HCT116 (cell line): ENCODE measurements at regions not wholly inside any gene's neighbourhood (a gene's known extent, or its start where the extent isn't known, plus 50 kb on each side); places are given as distances from the start of the nearest gene placed in this dataset.

Experiments
- ATAC-seq: fragments of 200-7000 bp; cut with Tn5 transposase; 2 replicates; pipeline ENCODE4 v1.9.1; 2020; ENCODE audit warnings: mild to moderate bottlenecking, moderate library complexity
- BruUV-seq: library from RNA; stranded (reverse); fragments of 400-500 nt; replicated peaks from 2 replicates; lab custom pipeline; 2021; lab: Mats Ljungman, UMichigan
- CTCF ChIA-PET: fragments of 300-600 bp; sonication (Branson Sonifier 250); formaldehyde crosslinking; loops from one replicate; lab custom pipeline; 2021; ENCODE audit warnings: antibody characterized with exemption; lab: Charles Lee
- POLR2A ChIA-PET: fragments of 300-600, 350-600 bp; sonication (Branson Sonifier 250); formaldehyde crosslinking; loops from one replicate; lab custom pipeline; 2021; ENCODE audit warnings: antibody characterized with exemption; lab: Charles Lee
- RAD21 ChIA-PET, 2 experiments: fragments of 300-600 bp; sonication (Branson Sonifier 250); formaldehyde crosslinking; loops; one replicate each; lab custom pipeline; 2023; ENCODE audit warnings: low total read pairs in 2 of 2; ENCODE audit not compliant: uncharacterized antibody in 2 of 2, unreplicated experiment in 2 of 2, low non-redundant PET in 1 of 2; lab: Charles Lee
- DNase-seq: peaks from one replicate; pipeline ENCODE4 v3.0.0-alpha.2; 2010; ENCODE audit warnings: low read depth, low spot score
- H2AFZ ChIP-seq: fragments of 200-600 bp; shearing (Covaris generic), sonication (generic); 2 replicates; pipeline ENCODE4 v1.6.1; 2017; ENCODE audit warnings: low read depth, mixed run types, mixed read lengths, antibody characterized with exemption, low read length; ENCODE audit not compliant: poor library complexity, severe bottlenecking
- H3K27ac ChIP-seq: 2 replicates; pipeline ENCODE4 v1.5.1; 2012; ENCODE audit warnings: low read depth, low read length
- H3K27me3 ChIP-seq: fragments of 200-600 bp; sonication (generic); 2 replicates; pipeline ENCODE4 v1.6.1; 2016; ENCODE audit warnings: mixed run types, low read length, mixed read lengths; ENCODE audit not compliant: insufficient read depth
- H3K36me3 ChIP-seq, 2 experiments: fragments of 200-500 bp in 1 of 2; fragments of 200-600 bp in 1 of 2; sonication (Bioruptor generic) in 1 of 2; sonication (generic) in 1 of 2; 2 replicates each; pipeline versions ENCODE4 v1.5.1 to v1.6.1; 2014 to 2016; ENCODE audit warnings: low read length in 2 of 2, inconsistent platforms in 1 of 2, mixed read lengths in 1 of 2, mixed run types in 1 of 2; ENCODE audit not compliant: insufficient read depth in 2 of 2, control insufficient read depth in 1 of 2
- H3K4me1 ChIP-seq, 2 experiments: fragments of 200-600 bp in 1 of 2; sonication (generic) in 1 of 2; 2 replicates each; pipeline versions ENCODE4 v1.5.1 to v1.6.1; 2012 to 2017; ENCODE audit warnings: low read length in 2 of 2, inconsistent platforms in 1 of 2, mild to moderate bottlenecking in 1 of 2, mixed read lengths in 1 of 2, mixed run types in 1 of 2, moderate library complexity in 1 of 2; ENCODE audit not compliant: insufficient read depth in 2 of 2, control insufficient read depth in 1 of 2
- H3K4me2 ChIP-seq: fragments of 200-600 bp; sonication (generic); 2 replicates; pipeline ENCODE4 v1.6.1; 2017; ENCODE audit warnings: mixed run types, low read length, mixed read lengths
- H3K4me3 ChIP-seq, 2 experiments: fragments of 200-600 bp in 1 of 2; sonication (generic) in 1 of 2; replicated peaks in 1 of 2; 2 replicates each; pipeline ENCODE4 v1.5.1; 2011 to 2016; ENCODE audit warnings: low read length in 2 of 2, control low read depth in 1 of 2, low read depth in 1 of 2, mild to moderate bottlenecking in 1 of 2, mixed read lengths in 1 of 2, mixed run types in 1 of 2
- H3K79me2 ChIP-seq: fragments of 200-600 bp; sonication (generic); 2 replicates; pipeline ENCODE4 v1.6.1; 2017; ENCODE audit warnings: mild to moderate bottlenecking, mixed run types, low read length, moderate library complexity, mixed read lengths; ENCODE audit not compliant: insufficient read depth
- H3K9ac ChIP-seq: fragments of 200-600 bp; sonication (generic); 2 replicates; pipeline ENCODE4 v1.6.1; 2016; ENCODE audit warnings: low read length, mixed read lengths
- H3K9me2 ChIP-seq: fragments of 200-600 bp; sonication (generic), shearing (Covaris generic); 2 replicates; pipeline ENCODE4 v1.6.1; 2017; ENCODE audit warnings: mixed run types, mild to moderate bottlenecking, moderate library complexity; ENCODE audit not compliant: insufficient read depth
- H3K9me3 ChIP-seq, 2 experiments: fragments of 200-500 bp in 1 of 2; fragments of 200-600 bp in 1 of 2; sonication (Bioruptor generic) in 1 of 2; sonication (generic) in 1 of 2; 2 replicates each; pipeline ENCODE4 v1.6.1; 2014 to 2017; ENCODE audit warnings: low read length in 2 of 2, mixed read lengths in 2 of 2, inconsistent platforms in 1 of 2, low read depth in 1 of 2, mild to moderate bottlenecking in 1 of 2, mixed run types in 1 of 2, moderate library complexity in 1 of 2; ENCODE audit not compliant: control insufficient read depth in 1 of 2, insufficient read depth in 1 of 2
- H4K20me1 ChIP-seq: fragments of 200-600 bp; sonication (generic), shearing (Covaris generic); 2 replicates; pipeline ENCODE4 v1.6.1; 2017; ENCODE audit warnings: mixed run types, mild to moderate bottlenecking, moderate library complexity; ENCODE audit not compliant: insufficient read depth
- CBX3 ChIP-seq: IDR thresholded peaks from 2 replicates; pipeline ENCODE4 v1.6.1; 2012; ENCODE audit warnings: low read depth
- CEBPB ChIP-seq: IDR thresholded peaks from 2 replicates; pipeline ENCODE4 v1.6.1; 2012; ENCODE audit warnings: low read depth
- CTCF ChIP-seq, 3 experiments: fragments of 200-600 bp in 1 of 3; sonication (generic) in 1 of 3; IDR thresholded peaks in 2 of 3; conservative IDR thresholded peaks in 1 of 3; 2 replicates each; pipeline ENCODE4 v1.5.1; 2012 to 2017; ENCODE audit warnings: low read depth in 2 of 3, low read length in 2 of 3, antibody characterized with exemption in 1 of 3, borderline replicate concordance in 1 of 3, control low read depth in 1 of 3, mild to moderate bottlenecking in 1 of 3, mixed read lengths in 1 of 3, mixed run types in 1 of 3, moderate library complexity in 1 of 3; ENCODE audit not compliant: insufficient read depth in 1 of 3
- ELF1 ChIP-seq: IDR thresholded peaks from 2 replicates; pipeline ENCODE4 v1.6.1; 2012; ENCODE audit warnings: low read depth, borderline replicate concordance
- EZH2 ChIP-seq: fragments of 200-600 bp; sonication (generic); IDR thresholded peaks from 2 replicates; pipeline ENCODE4 v1.6.1; 2017; ENCODE audit warnings: antibody characterized with exemption, mixed run types
- EZH2phosphoT487 ChIP-seq: fragments of 200-600 bp; IDR thresholded peaks from 2 replicates; pipeline ENCODE4 v1.6.1; 2018; ENCODE audit warnings: antibody characterized with exemption, borderline replicate concordance
- MAX ChIP-seq: IDR thresholded peaks from 2 replicates; pipeline ENCODE4 v1.6.1; 2012
- POLR2A ChIP-seq: IDR thresholded peaks from 2 replicates; pipeline ENCODE4 v1.7.0; 2011; ENCODE audit warnings: borderline replicate concordance; ENCODE audit not compliant: insufficient read depth, insufficient read length; ENCODE audit errors: extremely low read depth
- POLR2AphosphoS5 ChIP-seq: IDR thresholded peaks from 2 replicates; pipeline ENCODE4 v1.6.1; 2011; ENCODE audit warnings: mild to moderate bottlenecking, low read depth, low read length, moderate library complexity
- RAD21 ChIP-seq: IDR thresholded peaks from 2 replicates; pipeline ENCODE4 v1.6.1; 2012; ENCODE audit warnings: low read depth, mild to moderate bottlenecking
- SIN3A ChIP-seq: IDR thresholded peaks from 2 replicates; pipeline ENCODE4 v1.6.1; 2012; ENCODE audit warnings: low read depth
- SP1 ChIP-seq: IDR thresholded peaks from 2 replicates; pipeline ENCODE4 v1.6.1; 2012; ENCODE audit warnings: low read depth
- SRF ChIP-seq: IDR thresholded peaks from 2 replicates; pipeline ENCODE4 v1.6.1; 2012; ENCODE audit warnings: low read depth
- TCF7L2 ChIP-seq: IDR thresholded peaks from 2 replicates; pipeline ENCODE4 v1.7.0; 2011; ENCODE audit warnings: borderline replicate concordance, inconsistent platforms; ENCODE audit not compliant: insufficient read depth, insufficient read length; ENCODE audit errors: extremely low read depth
- YY1 ChIP-seq: IDR thresholded peaks from 2 replicates; pipeline ENCODE4 v1.6.1; 2011; ENCODE audit warnings: low read length, low read depth, moderate library complexity, mild to moderate bottlenecking; ENCODE audit not compliant: insufficient replicate concordance; ENCODE audit errors: extremely low read depth
- ZNF274 ChIP-seq: fragments of 200-500 bp; sonication (Bioruptor generic); IDR thresholded peaks from 2 replicates; pipeline ENCODE4 v1.6.1; 2014; ENCODE audit warnings: mild to moderate bottlenecking, low read depth, low read length, inconsistent platforms
- intact Hi-C: fragments of 100-400 bp; cut with micrococcal nuclease; formaldehyde crosslinking; loops from 2 replicates; pipeline ENCODE4 v1.10.0; 2022
- TF ChIP-seq, protein P1 (sequence below): IDR thresholded peaks from 2 replicates; pipeline ENCODE4 v1.6.1; 2011; ENCODE audit warnings: mild to moderate bottlenecking, low read length, moderate library complexity; ENCODE audit not compliant: insufficient replicate concordance; ENCODE audit errors: extremely low read depth
- TF ChIP-seq, protein P2 (sequence below): IDR thresholded peaks from 2 replicates; pipeline ENCODE4 v1.6.1; 2012

GRCh38 chr3:34973586-34973985, 665.7 kb upstream of the ARPP21 start:
- H3K9me3 ChIP-seq, result peaks cover 0 to 3% of the 10 kb centered on the region in 2 experiments; a peak in 2 of 4 replicates
- H3K4me1 ChIP-seq, result no peaks in the 10 kb centered on the region
- no peak overlapping the region for H3K27ac ChIP-seq
- no peak for DNase-seq
- RAD21 ChIA-PET, result no interaction called here
- H3K4me2 ChIP-seq, result no peak overlapping the region
- CTCF ChIA-PET, result no interaction called here
- no peaks in the 10 kb centered on the region for H3K36me3 ChIP-seq
- H3K27me3 ChIP-seq, result no peaks in the 10 kb centered on the region
- BruUV-seq, result no TSS peak
- no peaks in the 10 kb centered on the region for H3K9me2 ChIP-seq
- H3K4me3 ChIP-seq, result no peak overlapping the region
- TF ChIP-seq SRF, result no peak
- TF ChIP-seq, protein P1, sequence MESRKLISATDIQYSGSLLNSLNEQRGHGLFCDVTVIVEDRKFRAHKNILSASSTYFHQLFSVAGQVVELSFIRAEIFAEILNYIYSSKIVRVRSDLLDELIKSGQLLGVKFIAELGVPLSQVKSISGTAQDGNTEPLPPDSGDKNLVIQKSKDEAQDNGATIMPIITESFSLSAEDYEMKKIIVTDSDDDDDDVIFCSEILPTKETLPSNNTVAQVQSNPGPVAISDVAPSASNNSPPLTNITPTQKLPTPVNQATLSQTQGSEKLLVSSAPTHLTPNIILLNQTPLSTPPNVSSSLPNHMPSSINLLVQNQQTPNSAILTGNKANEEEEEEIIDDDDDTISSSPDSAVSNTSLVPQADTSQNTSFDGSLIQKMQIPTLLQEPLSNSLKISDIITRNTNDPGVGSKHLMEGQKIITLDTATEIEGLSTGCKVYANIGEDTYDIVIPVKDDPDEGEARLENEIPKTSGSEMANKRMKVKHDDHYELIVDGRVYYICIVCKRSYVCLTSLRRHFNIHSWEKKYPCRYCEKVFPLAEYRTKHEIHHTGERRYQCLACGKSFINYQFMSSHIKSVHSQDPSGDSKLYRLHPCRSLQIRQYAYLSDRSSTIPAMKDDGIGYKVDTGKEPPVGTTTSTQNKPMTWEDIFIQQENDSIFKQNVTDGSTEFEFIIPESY, result no peak
- TF ChIP-seq, protein P2, sequence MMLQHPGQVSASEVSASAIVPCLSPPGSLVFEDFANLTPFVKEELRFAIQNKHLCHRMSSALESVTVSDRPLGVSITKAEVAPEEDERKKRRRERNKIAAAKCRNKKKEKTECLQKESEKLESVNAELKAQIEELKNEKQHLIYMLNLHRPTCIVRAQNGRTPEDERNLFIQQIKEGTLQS, result no peak
- TF ChIP-seq SIN3A, result no peak
- no peak for TF ChIP-seq EZH2
- no peak for TF ChIP-seq TCF7L2
- no peak for TF ChIP-seq POLR2AphosphoS5
- TF ChIP-seq MAX, result no peak
- TF ChIP-seq SP1, result no peak
- no peak for TF ChIP-seq CEBPB
- no peak for TF ChIP-seq EZH2phosphoT487
- TF ChIP-seq ELF1, result no peak
- no peak for TF ChIP-seq RAD21
- TF ChIP-seq ZNF274, result no peak
- no peak for TF ChIP-seq CBX3
- no peak for TF ChIP-seq YY1
- TF ChIP-seq CTCF (IDR thresholded peaks at IDR 0.05 in 2 of 3, conservative IDR thresholded peaks at IDR 0.05 in 1 of 3; ENCODE audit: borderline replicate concordance in 1 of 3, insufficient read depth in 1 of 3, low read depth in 2 of 3, low read length in 2 of 3), result no peak
- no peak for TF ChIP-seq POLR2A
- TF ChIP-seq, all 23 proteins: peak for 0
- no peak overlapping the region for H2AFZ ChIP-seq
- intact Hi-C loops, result no loop called here
- POLR2A ChIA-PET, result no interaction called here
- no peak for ATAC-seq
- no peak overlapping the region for H3K9ac ChIP-seq
- H4K20me1 ChIP-seq, result no peaks in the 10 kb centered on the region
- no peaks in the 10 kb centered on the region for H3K79me2 ChIP-seq
